MM.1S (cell line): ENCODE measurements at regions not wholly inside any gene's neighbourhood (a gene's known extent, or its start where the extent isn't known, plus 50 kb on each side); places are given as distances from the start of the nearest gene placed in this dataset.

ENCODE experiments used
- CTCF ChIP-seq: fragments of 300-600 bp; sonication (generic); IDR thresholded peaks from 2 replicates; pipeline ENCODE4 v1.5.1; 2016; ENCODE audit warnings: antibody characterized with exemption, low read length, mixed read lengths
- EZH2phosphoT487 ChIP-seq: fragments of 300-600 bp; sonication (generic); IDR thresholded peaks from 2 replicates; pipeline ENCODE4 v1.6.1; 2018; ENCODE audit warnings: antibody characterized with exemption, low read length

GRCh38 chr1:98410082-98410481, 251.4 kb upstream of the SNX7 start:
- TF ChIP-seq CTCF (no peak), EZH2phosphoT487 (no peak)
